ENCODE measurements at regions not wholly inside any gene's neighbourhood (a gene's known extent, or its start where the extent isn't known, plus 50 kb on each side); places are given as distances from the start of the nearest gene placed in this dataset.
"Not testable (repeated sequence)": the region's sequence is repeated elsewhere in the genome, so short reads cannot be mapped to it uniquely, and the experiment has no call there.

- DNase-seq = no peak
Measured at GRCh38 chr3:80890571-80890970, 870.9 kb downstream of the GBE1 start.

- DNase-seq = no peak
Measured at GRCh38 chr3:80889535-80889934, 871.9 kb downstream of the GBE1 start.

GRCh38 chr3:80870476-80871041 lies 890.9 kb downstream of the GBE1 start:
- no peak for DNase-seq

GRCh38 chr3:80855482-80855881 lies 906.0 kb downstream of the GBE1 start:
- DNase-seq = no peak

- no peak for DNase-seq
Measured at GRCh38 chr3:80836395-80836794, 925.0 kb downstream of the GBE1 start.

- no peak for DNase-seq
Measured at GRCh38 chr3:80807577-80807976, 953.9 kb downstream of the GBE1 start.

GRCh38 chr3:80806673-80807072 lies 954.8 kb downstream of the GBE1 start:
- DNase-seq = no peak

- DNase-seq = no peak
Measured at GRCh38 chr3:80788914-80789313, 972.5 kb downstream of the GBE1 start.

- no peak for DNase-seq
Measured at GRCh38 chr3:80785875-80786274, 975.6 kb downstream of the GBE1 start.

GRCh38 chr3:80785475-80785874 lies 976.0 kb downstream of the GBE1 start:
- no peak for DNase-seq

- no peak for DNase-seq
Measured at GRCh38 chr3:80771085-80771484, 990.4 kb downstream of the GBE1 start.

- no peak for DNase-seq
Measured at GRCh38 chr3:80770106-80771074, 991.1 kb downstream of the GBE1 start.

GRCh38 chr3:80769683-80770082 lies 991.8 kb downstream of the GBE1 start:
- no peak for DNase-seq

GRCh38 chr3:80767604-80768003 lies 993.8 kb downstream of the GBE1 start:
- no peak for DNase-seq

- no peak for DNase-seq
Measured at GRCh38 chr3:80754969-80755368, 987.2 kb upstream of the ROBO1 start.

GRCh38 chr3:80753021-80753420 lies 985.2 kb upstream of the ROBO1 start:
- DNase-seq = no peak

GRCh38 chr3:80750637-80751036 lies 982.8 kb upstream of the ROBO1 start:
- no peak for DNase-seq

- no peak for DNase-seq
Measured at GRCh38 chr3:80734920-80735319, 967.1 kb upstream of the ROBO1 start.

- no peak for DNase-seq
Measured at GRCh38 chr3:80734483-80734882, 966.7 kb upstream of the ROBO1 start.

- no peak for DNase-seq
Measured at GRCh38 chr3:80733522-80734176, 965.9 kb upstream of the ROBO1 start.

- not testable (repeated sequence) for DNase-seq
Measured at GRCh38 chr3:80727561-80727960, 959.8 kb upstream of the ROBO1 start.

- not testable (repeated sequence) for DNase-seq
Measured at GRCh38 chr3:80709597-80710322, 942.0 kb upstream of the ROBO1 start.

GRCh38 chr3:80705290-80705689 lies 937.5 kb upstream of the ROBO1 start:
- no peak for DNase-seq

Data from GDM1 (cell line).